ENCODE measurements at regions not wholly inside any gene's neighbourhood (a gene's known extent, or its start where the extent isn't known, plus 50 kb on each side); places are given as distances from the start of the nearest gene placed in this dataset.
"Not testable (repeated sequence)": the region's sequence is repeated elsewhere in the genome, so short reads cannot be mapped to it uniquely, and the experiment has no call there.

GRCh38 chr22:47420211-47420610 lies 657.8 kb downstream of the TBC1D22A start:
- DNase-seq, result no peak

GRCh38 chr22:47419239-47419638 lies 656.8 kb downstream of the TBC1D22A start:
- no peak for DNase-seq

GRCh38 chr22:47417699-47418098 lies 655.2 kb downstream of the TBC1D22A start:
- DNase-seq, result no peak

GRCh38 chr22:47411006-47411405 lies 648.6 kb downstream of the TBC1D22A start:
- no peak for DNase-seq

GRCh38 chr22:47409539-47410275 lies 647.3 kb downstream of the TBC1D22A start:
- DNase-seq, result no peak

GRCh38 chr22:47408409-47408808 lies 646.0 kb downstream of the TBC1D22A start:
- no peak for DNase-seq

- no peak for DNase-seq
Observed at GRCh38 chr22:47407461-47408025, 645.1 kb downstream of the TBC1D22A start.

GRCh38 chr22:47406896-47407295 lies 644.4 kb downstream of the TBC1D22A start:
- no peak for DNase-seq

- DNase-seq, result no peak
Observed at GRCh38 chr22:47406180-47406834, 643.9 kb downstream of the TBC1D22A start.

- DNase-seq, result not testable (repeated sequence)
Observed at GRCh38 chr22:47405222-47405621, 642.8 kb downstream of the TBC1D22A start.

- no peak for DNase-seq
Observed at GRCh38 chr22:47402876-47403525, 640.6 kb downstream of the TBC1D22A start.

- no peak for DNase-seq
Observed at GRCh38 chr22:47401976-47402770, 639.7 kb downstream of the TBC1D22A start.

- no peak for DNase-seq
Observed at GRCh38 chr22:47401592-47401898, 639.1 kb downstream of the TBC1D22A start.

GRCh38 chr22:47400701-47401591 lies 638.5 kb downstream of the TBC1D22A start:
- no peak for DNase-seq

GRCh38 chr22:47400131-47400530 lies 637.7 kb downstream of the TBC1D22A start:
- DNase-seq, result not testable (repeated sequence)

GRCh38 chr22:47398921-47399790 lies 636.7 kb downstream of the TBC1D22A start:
- no peak for DNase-seq

GRCh38 chr22:47398491-47398890 lies 636.0 kb downstream of the TBC1D22A start:
- DNase-seq, result no peak

- DNase-seq, result no peak
Observed at GRCh38 chr22:47397673-47398072, 635.2 kb downstream of the TBC1D22A start.

GRCh38 chr22:47396515-47396914 lies 634.1 kb downstream of the TBC1D22A start:
- DNase-seq, result no peak

GRCh38 chr22:47396105-47396504 lies 633.7 kb downstream of the TBC1D22A start:
- no peak for DNase-seq

- no peak for DNase-seq
Observed at GRCh38 chr22:47395481-47395880, 633.0 kb downstream of the TBC1D22A start.

Measured in inflammatory macrophage treated with lipopolysaccharide for 4 hours (primary cell).